KMS-11 (cell line): ENCODE measurements at regions not wholly inside any gene's neighbourhood (a gene's known extent, or its start where the extent isn't known, plus 50 kb on each side); places are given as distances from the start of the nearest gene placed in this dataset.

ENCODE experiments used
- H2AFZ ChIP-seq: fragments of 200-600 bp; sonication (generic); 2 replicates; pipeline ENCODE4 v1.6.1; 2016; ENCODE audit warnings: antibody characterized with exemption, mixed run types, low read depth
- H3K27ac ChIP-seq: fragments of 200-600 bp; sonication (generic); 2 replicates; pipeline ENCODE4 v1.6.1; 2016; ENCODE audit warnings: mild to moderate bottlenecking, mixed run types
- H3K27me3 ChIP-seq: fragments of 200-600 bp; sonication (generic); 2 replicates; pipeline ENCODE4 v1.6.1; 2017; ENCODE audit warnings: mild to moderate bottlenecking, low read depth, mixed run types, moderate library complexity; ENCODE audit not compliant: insufficient read depth
- H3K36me3 ChIP-seq: fragments of 200-600 bp; sonication (generic); 2 replicates; pipeline ENCODE4 v1.6.1; 2017; ENCODE audit warnings: mild to moderate bottlenecking, mixed run types; ENCODE audit not compliant: insufficient read depth
- H3K4me1 ChIP-seq: fragments of 200-600 bp; sonication (generic); 2 replicates; pipeline ENCODE4 v1.6.1; 2016; ENCODE audit warnings: mild to moderate bottlenecking, low read depth, mixed run types; ENCODE audit not compliant: poor library complexity, severe bottlenecking
- H3K4me2 ChIP-seq: fragments of 200-600 bp; sonication (generic); 2 replicates; pipeline ENCODE4 v1.7.0; 2016; ENCODE audit warnings: mild to moderate bottlenecking, mixed run types
- H3K4me3 ChIP-seq: fragments of 200-600 bp; sonication (generic); IDR thresholded peaks from 2 replicates; pipeline ENCODE4 v1.6.1; 2017; ENCODE audit warnings: low read depth, low read length, mixed read lengths; ENCODE audit not compliant: insufficient read depth
- H3K79me2 ChIP-seq: fragments of 200-600 bp; sonication (generic); 2 replicates; pipeline ENCODE4 v1.6.1; 2016; ENCODE audit warnings: low read depth, mixed run types; ENCODE audit not compliant: insufficient read depth
- H3K9ac ChIP-seq: fragments of 200-600 bp; sonication (generic); 2 replicates; pipeline ENCODE4 v1.6.1; 2016; ENCODE audit warnings: mild to moderate bottlenecking, mixed run types
- H4K20me1 ChIP-seq: fragments of 200-600 bp; sonication (generic); 2 replicates; pipeline ENCODE4 v1.6.1; 2016; ENCODE audit warnings: mild to moderate bottlenecking, mixed run types; ENCODE audit not compliant: insufficient read depth
- TF ChIP-seq, protein P1 (sequence below): fragments of 200-600 bp; sonication (generic); conservative IDR thresholded peaks from 2 replicates; pipeline ENCODE4 v1.6.1; 2017; ENCODE audit warnings: low read depth, mild to moderate bottlenecking, antibody characterized with exemption, low read length, moderate library complexity, mixed read lengths

DNA sequence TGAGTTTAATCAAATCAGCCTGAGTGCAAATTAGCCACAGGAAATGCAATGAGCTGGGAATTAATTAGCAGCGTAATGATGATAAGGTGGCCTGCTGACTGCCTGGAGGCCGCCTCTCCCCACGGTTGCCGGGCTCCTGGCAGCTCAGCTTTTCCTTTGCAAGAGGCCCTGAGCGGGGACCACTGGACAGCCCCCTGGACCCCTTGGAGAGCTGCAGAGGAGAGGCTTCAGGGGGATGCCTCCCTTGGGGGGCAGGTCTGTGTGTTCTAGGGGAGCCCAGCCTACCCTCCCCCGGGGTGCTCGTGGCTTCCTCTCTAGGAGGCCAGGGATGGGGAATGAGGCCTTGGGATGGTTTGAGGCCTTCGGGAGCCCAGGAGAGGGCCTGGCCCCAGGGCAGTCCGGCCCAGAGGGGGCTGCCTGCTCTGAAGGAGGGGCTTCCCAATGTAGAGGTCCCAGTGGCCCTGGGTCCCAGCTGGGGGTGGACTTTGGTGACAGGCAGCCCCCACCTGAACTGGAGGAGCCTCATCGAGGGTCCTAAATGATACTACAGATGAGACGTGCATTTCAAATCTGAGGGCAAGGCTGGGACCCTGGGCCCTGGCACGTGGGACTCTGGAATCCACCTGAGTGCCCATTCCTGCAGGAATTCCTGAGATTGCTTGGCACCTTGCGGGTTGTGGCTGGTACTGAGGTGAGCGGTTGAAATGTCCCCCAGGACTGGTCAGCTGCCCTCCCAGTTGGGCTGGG, 66.4 kb upstream of the BHLHE23 start:
- TF ChIP-seq, protein P1, sequence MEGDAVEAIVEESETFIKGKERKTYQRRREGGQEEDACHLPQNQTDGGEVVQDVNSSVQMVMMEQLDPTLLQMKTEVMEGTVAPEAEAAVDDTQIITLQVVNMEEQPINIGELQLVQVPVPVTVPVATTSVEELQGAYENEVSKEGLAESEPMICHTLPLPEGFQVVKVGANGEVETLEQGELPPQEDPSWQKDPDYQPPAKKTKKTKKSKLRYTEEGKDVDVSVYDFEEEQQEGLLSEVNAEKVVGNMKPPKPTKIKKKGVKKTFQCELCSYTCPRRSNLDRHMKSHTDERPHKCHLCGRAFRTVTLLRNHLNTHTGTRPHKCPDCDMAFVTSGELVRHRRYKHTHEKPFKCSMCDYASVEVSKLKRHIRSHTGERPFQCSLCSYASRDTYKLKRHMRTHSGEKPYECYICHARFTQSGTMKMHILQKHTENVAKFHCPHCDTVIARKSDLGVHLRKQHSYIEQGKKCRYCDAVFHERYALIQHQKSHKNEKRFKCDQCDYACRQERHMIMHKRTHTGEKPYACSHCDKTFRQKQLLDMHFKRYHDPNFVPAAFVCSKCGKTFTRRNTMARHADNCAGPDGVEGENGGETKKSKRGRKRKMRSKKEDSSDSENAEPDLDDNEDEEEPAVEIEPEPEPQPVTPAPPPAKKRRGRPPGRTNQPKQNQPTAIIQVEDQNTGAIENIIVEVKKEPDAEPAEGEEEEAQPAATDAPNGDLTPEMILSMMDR: no peak
- H3K36me3 ChIP-seq: no peaks in the 10 kb centered on the region
- no peak overlapping the region for H2AFZ ChIP-seq
- no peak overlapping the region for H3K27ac ChIP-seq
- H3K4me3 ChIP-seq: no peak overlapping the region
- no peak overlapping the region for H3K4me2 ChIP-seq
- H3K9ac ChIP-seq: no peak overlapping the region
- no peaks in the 10 kb centered on the region for H4K20me1 ChIP-seq
- no peaks in the 10 kb centered on the region for H3K79me2 ChIP-seq
- peaks cover 89% of the 10 kb centered on the region for H3K27me3 ChIP-seq
- H3K4me1 ChIP-seq: no peaks in the 10 kb centered on the region

DNA sequence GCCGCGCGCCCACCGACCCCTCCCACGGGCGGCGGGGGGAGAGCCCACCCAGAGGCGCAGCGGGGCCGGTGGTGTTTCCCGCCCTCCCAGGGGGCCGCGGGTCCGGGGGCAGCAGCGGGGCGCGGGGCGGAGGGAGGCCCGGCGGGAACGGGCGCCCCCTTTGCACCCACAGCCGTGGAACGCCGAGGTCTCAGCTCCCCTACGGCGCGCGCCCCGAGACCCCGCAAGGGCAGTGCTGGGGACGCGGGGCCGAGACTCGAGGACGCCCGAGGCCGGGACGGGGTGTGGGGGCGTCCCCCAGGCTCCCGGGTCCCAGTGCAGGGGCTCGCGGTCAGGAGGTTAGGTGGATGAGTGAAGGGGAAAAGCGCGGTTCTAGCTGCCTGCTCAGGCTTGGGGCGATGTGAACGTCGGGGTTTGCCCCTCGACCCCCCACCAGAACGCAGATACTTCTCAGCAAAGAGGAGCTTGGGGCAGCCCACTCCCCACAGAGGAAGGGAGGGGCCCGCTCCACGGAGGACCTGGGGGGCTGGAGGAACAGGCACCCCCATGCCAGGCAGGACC, 65.5 kb upstream of the BHLHE23 start:
- no peaks in the 10 kb centered on the region for H3K4me1 ChIP-seq
- H3K36me3 ChIP-seq: no peaks in the 10 kb centered on the region
- H3K27ac ChIP-seq: no peak overlapping the region
- no peak overlapping the region for H3K4me2 ChIP-seq
- H4K20me1 ChIP-seq: no peaks in the 10 kb centered on the region
- H3K79me2 ChIP-seq: no peaks in the 10 kb centered on the region
- H3K27me3 ChIP-seq: peaks cover 90% of the 10 kb centered on the region
- H3K4me3 ChIP-seq: no peak overlapping the region
- TF ChIP-seq, protein P1: no peak
- H2AFZ ChIP-seq: no peak overlapping the region
- H3K9ac ChIP-seq: no peak overlapping the region

DNA sequence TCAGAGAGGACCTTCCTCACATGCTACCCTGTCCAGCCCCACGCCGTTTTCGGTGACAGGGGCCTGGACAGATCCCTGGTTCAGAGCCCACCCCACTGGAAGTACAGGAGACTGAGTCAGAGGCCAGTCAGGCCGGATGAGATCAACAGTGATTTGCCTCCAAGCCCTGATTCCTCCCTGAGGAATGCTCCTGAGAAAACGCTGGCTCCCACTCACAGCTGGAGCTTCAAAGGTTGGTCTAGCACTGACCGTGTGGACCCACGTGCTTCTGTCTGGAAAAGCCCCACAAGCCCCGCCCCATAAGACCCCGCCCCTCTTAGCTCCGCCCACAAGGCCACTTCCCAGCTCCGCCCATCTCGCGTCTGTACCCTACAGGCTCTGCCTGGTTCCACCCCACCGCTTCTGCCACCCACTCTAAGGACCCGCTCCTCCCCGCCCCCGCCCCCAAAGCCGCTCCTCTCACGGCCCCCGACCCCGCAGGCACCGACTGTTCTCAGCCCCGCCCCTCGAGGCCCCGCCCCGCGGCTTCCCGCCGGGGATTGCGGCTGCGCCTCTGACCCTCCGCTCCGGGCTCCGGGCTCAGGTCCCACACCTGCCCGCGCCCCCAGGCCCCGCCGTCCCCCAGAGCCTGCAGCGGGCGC, 64.9 kb upstream of the BHLHE23 start:
- Histone ChIP-seq H3K79me2 (no peaks in the 10 kb centered on the region), H3K4me2 (no peak overlapping the region), H3K36me3 (no peaks in the 10 kb centered on the region), H3K27ac (no peak overlapping the region), H3K4me1 (no peaks in the 10 kb centered on the region), H4K20me1 (no peaks in the 10 kb centered on the region), H3K27me3 (peaks cover 90% of the 10 kb centered on the region), H3K9ac (no peak overlapping the region), H3K4me3 (no peak overlapping the region), H2AFZ (no peak overlapping the region)
- TF ChIP-seq, protein P1: no peak

DNA sequence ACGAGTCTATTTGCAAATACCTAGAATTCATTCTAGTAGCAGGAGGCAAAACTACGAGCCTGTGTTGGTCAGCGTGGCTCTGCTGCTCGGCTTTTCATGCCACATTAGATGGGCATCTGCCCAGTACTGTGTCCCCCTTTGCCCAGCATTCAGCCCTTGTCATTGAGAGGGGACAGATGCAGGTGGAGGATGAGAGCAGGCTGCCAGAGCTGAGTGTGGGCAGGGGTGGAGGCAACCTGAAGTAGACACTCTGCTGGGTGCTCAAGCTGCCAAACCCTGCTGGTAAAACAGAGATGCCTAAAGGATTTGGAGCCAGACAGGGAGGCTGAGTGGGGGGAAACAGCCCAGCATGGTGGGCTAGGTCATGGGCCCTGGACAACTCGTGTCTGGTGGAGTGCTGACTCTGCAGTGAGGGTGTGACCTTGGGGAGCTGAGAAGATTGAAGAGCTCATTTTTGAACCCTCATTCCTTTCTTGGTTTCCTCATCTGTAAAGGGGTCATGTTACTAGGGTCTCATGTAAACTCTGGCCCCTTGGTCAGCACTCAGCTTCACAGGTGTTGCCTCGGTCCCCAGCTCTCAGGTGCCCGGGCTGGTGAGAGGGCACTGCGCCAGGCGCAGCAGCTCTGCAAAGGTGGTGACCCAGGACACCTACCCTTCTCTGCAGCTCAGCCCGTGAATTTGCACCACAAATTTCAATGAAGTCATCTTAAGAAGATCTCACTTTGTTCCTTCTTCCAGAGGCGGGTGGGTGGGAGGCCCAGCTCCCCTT, 64.2 kb upstream of the BHLHE23 start:
- H2AFZ ChIP-seq: no peak overlapping the region
- peaks cover 90% of the 10 kb centered on the region for H3K27me3 ChIP-seq
- H3K79me2 ChIP-seq: no peaks in the 10 kb centered on the region
- H3K4me2 ChIP-seq: no peak overlapping the region
- no peak overlapping the region for H3K4me3 ChIP-seq
- no peak overlapping the region for H3K9ac ChIP-seq
- H3K27ac ChIP-seq: no peak overlapping the region
- no peaks in the 10 kb centered on the region for H3K36me3 ChIP-seq
- no peaks in the 10 kb centered on the region for H3K4me1 ChIP-seq
- H4K20me1 ChIP-seq: no peaks in the 10 kb centered on the region
- TF ChIP-seq, protein P1: no peak
